SW480 (cell line): ENCODE measurements at regions not wholly inside any gene's neighbourhood (a gene's known extent, or its start where the extent isn't known, plus 50 kb on each side); places are given as distances from the start of the nearest gene placed in this dataset.
A peak's percentile ranks its signal among the peaks of the same experiment; 100 is the strongest.
"Not testable (repeated sequence)": the region's sequence is repeated elsewhere in the genome, so short reads cannot be mapped to it uniquely, and the experiment has no call there.

ENCODE experiments used
- DNase-seq: peaks from one replicate; pipeline ENCODE4 v3.0.0-alpha.2; 2016; ENCODE audit warnings: low spot score

DNA sequence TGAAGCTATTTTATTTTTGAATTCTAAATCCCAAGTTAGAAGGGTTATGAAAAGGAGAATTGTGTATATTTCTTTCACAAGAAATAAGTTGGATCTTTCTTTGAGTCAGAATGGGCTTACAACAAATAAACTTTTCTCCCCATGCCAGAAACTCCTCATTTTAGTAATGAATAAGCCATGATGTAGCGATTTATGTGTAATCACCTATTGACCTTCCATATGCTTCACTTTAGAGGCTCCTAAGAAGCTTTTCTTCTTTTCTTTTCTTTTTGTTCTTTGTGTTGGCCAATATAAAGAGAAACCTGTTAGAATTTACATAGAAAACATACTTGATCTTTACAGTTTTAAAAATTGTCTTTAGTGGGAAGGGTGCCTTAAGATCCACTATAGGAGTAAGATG lies 370.2 kb downstream of the UTRN start:
- no peak for DNase-seq

- no peak for DNase-seq
These were observed 372.6 kb downstream of the UTRN start for GRCh38 chr6:144657691-144658090.

DNA sequence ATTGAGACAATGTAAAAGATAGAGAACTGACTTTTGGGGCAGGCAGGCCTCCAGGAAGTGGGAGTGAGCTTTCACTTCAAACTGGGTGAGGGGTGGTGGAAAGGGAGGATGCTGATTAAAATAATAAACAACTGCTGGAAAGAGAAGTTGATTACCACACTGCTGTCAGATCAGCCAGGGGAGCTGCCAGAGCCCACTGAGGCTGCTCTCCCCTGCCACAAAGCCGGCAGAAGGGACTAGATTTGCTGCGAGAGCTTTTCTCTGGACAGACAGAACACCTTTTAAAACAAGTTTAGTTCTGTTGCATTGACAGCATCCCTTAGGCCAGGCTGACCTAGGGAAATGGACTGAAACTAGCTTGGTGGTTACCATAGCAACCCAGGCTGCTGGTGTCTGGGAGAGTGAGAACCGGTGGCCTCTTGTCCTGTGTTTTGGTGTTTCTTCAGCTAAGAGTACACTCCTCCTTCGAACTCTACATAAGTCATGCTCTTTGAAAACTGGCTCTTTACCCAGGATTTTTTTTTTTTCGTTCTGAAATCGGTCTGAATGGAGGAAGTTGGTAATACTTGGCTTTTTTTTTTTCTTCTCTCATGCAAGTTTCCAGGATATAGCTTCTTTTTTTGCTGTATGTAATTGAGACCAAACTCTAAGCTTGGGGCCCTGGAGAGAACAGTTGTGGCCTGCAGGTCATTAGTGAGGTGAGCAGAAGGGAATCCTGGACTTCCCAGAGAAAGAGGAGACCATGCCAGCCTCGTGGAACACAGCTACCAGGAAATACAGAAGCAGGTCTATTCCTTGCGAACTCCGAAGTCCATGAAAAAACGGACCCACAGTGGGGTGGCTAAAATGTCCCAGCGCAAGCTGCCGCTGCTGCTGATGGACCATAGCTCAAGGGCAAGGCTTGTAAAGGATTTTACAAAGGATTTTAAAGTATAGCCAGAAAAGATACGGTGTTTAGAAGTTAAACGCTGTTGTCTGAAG lies 374.4 kb downstream of the UTRN start:
- DNase-seq: no peak

DNA sequence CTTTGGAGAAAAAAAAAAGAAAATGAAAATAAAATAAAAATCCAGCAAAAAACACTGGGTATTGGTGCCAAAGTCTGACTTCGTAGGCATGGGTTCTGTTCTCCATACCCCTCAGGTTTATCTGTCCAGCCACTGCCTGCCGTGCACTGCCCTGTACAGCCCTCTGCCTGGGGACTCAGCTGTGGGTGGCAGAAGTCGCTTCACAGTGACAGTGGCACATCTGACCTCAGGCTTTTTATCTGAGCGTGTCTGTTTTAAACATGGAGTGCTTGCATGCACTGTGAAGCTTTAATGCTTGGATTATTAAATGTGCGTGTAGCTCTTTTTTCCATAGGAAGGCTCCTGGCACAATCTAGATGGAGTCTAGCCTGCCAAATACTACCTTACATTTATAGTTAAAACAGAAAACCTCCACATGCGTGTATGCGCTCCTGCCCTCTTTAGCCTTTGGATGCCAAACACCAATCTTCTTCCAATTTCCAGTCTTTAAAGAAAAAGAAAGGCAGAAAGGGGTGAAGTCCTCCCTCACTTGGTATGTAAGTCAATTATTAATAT lies 375.5 kb downstream of the UTRN start:
- no peak for DNase-seq

DNA sequence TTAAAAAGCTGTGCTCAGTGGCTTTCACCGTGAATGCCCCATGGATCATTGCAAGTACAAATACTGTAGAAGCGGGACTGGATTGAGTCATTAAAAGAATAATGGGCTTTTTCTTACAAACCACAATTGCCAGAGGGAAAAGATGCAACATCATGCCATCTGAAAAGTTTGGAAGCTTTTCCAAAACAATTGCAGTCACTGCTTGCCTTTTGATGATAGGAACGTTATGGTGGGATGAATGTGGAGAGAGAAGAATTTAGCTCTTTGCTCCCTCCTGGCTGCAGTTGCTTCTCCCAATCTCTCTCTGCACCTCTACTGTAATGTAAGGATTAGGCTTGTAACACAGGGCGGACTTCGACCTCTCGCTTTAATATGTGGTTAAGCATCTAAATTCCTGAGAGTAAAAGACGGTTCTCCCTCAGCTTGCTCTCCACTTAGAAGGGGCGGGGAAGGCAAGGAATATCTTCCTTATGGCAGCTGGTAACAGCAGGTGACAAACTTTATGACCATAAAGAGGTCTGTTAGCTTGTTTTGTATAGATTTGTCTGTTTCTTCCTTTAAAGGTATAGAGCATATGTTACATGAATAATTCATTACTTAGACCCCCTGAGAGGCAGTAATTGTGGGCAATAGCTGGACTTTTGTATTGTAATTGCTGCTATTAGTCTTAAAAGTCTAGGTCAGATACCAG lies 376.1 kb downstream of the UTRN start:
- peak; percentile 67 for DNase-seq

GRCh38 chr6:144662812-144663365 lies 377.8 kb downstream of the UTRN start:
- DNase-seq: no peak

- DNase-seq: no peak
These were observed 379.1 kb downstream of the UTRN start for GRCh38 chr6:144664281-144664680.

DNA sequence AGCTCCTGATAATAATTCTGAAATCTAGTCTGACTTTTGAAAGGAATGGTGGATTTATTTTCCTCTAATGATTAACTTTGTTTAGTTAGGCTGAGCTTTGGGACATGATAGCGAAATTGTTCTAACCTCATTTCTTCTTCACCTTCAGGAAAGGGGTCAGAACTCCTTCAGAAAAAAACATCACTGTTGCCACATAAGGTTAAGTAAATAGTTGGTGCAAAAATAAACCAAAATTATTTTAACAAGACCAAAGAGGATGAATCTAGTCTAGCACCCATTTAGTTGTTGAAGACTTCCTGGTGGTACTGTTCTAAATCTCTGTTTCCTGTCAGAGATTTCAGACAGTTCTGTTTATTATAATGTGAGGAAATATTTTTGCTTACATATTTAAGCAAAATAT lies 379.8 kb downstream of the UTRN start:
- DNase-seq: no peak

DNA sequence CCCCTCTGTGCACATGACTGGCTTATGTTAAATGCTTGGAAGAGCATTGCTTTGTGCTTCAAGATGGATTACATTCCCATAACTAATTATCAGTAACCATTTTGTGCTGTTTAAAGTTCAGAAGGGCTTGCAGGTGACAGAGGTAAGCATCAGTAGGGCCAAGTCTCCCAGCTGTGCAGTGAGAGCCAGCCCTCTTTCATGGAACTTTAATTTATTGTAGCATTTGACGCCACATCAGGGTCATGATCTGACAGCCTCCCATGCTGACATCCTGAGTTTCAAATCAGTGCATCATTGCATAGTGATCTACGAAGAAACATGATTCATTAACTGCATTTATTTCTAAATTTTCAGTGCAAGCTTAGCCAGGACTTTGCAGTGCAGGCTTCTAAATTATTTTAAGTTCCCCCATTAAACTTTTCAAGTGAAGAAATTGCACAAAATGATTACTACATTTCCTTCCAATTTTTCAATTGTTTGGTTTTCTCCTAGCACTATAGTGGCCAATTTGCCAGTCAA lies 380.9 kb downstream of the UTRN start:
- DNase-seq: no peak

DNA sequence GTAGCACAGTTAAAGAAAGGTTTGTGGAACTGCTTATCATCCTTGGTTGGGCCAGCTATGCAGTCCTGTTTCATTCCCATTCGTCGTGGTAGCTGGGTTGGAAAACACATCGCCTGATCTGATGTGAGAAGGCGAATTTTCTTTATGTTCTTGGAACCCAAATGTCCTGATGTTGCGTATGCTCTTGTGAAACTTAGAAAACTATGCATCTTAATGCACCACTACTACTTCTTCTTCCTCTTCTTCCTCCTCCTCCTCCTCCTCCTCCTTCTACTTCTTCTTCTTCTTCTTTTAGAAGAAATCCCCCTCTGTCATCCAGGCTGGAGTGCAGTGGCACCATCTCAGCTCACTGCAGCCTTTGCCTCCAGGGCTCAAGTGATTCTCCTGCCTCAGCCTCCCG lies 381.6 kb downstream of the UTRN start:
- no peak for DNase-seq

DNA sequence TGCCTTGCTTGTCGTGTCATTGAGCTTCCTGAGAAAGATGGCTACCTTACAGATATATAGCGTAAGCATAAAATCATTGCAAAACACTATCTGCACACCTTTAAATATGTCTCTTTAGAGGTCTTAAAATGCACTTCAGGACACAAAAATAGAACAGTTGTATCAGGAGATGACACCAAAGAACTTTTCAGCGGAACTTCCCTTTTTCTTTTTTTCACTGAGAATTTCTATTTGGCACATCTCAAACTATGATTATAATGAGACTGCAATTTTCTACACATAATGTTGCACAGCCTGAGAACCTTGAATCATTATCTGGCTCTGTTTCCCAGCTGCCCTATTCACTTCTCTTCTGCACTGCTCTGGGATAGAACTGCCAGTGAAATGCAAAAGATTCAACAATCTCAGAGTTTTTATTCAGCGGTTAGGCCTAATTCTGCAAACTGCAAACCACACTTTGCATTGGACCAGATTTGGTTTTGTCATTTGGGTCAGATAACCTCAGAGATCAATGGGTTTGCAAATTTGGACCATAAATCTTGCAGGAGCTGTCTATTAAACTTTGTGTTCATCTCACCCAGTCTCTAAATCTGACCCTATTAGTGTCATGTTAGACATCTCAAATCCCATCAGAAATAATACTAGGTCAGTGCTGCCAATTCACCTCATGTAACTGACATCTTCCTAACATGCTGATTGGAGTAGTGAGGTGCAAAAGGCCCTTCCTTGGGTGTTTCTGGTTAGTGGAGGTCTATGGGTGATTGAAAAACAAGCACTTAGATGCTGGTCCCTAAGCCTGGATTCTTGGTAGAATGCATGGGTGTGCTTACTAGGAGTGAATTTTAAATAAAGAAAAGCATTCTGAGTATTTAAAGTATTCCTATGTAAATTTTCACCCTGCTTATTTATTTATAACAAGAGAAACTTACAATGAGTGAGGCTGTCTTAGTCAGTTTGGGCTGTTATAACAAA lies 382.7 kb downstream of the UTRN start:
- no peak for DNase-seq

DNA sequence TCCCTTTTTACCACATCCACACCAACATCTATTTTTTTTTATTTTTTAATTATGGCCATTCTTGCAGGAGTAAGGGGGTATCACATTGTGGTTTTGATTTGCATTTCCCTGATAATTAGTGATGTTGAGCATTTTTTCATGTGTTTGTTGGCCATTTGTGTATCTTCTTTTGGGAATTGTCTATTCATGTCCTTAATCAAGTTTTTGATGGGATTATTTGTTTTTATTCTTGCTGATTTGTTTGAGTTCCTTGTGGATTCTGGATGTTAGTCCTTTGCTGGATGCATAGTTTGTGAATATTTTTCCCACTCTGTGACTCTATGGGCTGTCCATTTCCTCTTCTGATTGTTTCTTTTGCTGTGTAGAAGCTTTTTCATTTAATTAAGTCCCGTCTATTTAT lies 385.1 kb downstream of the UTRN start:
- DNase-seq: not testable (repeated sequence)

DNA sequence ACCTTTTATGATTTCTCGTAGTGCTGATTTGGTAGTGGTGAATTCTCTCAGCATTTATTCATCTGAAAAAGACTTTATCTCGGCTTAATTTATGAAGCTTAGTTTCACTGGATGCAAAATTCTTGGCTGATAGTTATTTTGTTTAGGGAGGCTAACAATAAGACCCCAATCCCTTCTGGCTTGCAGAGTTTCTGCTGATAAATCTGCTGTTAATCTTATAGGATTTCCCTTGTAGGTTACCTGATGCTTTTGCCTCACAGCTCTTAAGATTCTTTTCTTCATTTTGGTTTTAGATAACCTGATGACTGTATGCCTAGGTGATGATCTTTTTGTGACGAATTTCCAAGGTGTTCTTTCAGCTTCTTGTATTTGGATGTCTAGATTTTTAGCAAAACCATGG lies 388.7 kb downstream of the UTRN start:
- no peak for DNase-seq

DNA sequence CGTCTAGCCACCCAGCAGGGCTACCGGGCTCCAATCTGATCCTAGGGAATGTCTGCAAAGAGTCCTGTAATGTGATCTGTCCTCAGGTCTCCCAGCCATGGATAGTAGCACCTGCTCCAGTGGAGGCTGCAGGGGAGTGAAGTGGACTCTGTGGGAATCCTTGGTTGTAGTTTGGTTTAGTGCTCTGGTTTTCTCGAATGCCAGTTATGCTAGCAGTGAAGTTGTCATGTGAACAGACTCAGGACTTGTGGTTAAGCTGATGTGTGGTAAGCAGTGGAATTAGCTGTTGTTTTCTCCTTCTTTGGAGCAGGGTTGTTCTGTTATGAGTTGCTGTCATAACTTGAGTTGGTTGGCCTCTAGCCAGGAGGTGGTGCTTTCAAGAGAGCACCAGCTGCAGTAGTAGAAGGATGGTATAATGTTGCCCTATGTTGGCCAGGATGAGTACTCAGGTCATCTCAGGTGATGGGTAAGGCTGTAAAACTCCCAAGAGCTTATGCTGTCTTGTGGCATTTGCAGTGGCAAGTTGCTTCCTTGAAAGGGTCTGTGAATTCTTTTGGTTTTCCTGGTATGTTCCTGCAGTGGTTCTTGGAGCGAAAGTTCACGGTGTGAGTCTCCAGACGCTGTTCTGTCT lies 390.2 kb downstream of the UTRN start:
- no peak for DNase-seq

GRCh38 chr6:144676310-144676709 lies 391.2 kb downstream of the UTRN start:
- DNase-seq: not testable (repeated sequence)

DNA sequence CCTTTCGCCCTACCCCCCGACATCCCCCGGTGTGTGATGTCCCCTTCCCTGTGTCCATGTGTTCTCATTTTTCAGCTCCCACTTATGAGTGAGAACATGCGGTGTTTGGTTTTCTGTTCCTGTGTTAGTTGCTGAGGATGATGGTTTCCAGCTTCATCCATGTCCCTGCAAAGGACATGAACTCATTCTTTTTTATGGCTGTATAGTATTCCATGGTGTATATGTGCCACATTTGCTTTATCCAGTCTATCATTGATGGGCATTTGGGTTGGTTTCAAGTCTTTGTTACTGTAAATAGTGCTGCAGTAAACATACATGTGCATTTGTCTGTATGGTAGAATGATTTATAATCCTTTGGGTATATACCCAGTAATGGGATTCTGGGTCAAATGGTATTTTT lies 392.1 kb downstream of the UTRN start:
- DNase-seq: not testable (repeated sequence)

DNA sequence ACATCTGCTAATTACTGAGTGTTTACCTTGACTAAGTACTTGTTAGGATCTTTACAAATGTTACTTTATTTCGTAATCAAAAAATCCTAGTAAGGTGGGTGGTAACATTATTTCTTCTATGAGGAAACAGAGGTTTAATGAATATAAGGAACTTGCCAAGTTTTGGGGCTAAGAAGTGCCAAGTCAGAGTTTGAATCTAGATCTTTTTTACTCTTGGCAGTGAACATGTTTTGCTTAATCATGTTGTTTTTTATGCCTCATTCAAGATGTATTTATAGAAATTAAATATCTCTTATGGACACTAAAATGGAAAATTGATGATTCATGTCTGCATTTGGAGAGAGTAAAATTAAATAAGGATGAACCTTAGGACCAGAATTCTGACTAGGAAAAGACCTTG lies 393.7 kb downstream of the UTRN start:
- DNase-seq: no peak

- no peak for DNase-seq
These were observed 396.2 kb downstream of the UTRN start for GRCh38 chr6:144681334-144681733.

DNA sequence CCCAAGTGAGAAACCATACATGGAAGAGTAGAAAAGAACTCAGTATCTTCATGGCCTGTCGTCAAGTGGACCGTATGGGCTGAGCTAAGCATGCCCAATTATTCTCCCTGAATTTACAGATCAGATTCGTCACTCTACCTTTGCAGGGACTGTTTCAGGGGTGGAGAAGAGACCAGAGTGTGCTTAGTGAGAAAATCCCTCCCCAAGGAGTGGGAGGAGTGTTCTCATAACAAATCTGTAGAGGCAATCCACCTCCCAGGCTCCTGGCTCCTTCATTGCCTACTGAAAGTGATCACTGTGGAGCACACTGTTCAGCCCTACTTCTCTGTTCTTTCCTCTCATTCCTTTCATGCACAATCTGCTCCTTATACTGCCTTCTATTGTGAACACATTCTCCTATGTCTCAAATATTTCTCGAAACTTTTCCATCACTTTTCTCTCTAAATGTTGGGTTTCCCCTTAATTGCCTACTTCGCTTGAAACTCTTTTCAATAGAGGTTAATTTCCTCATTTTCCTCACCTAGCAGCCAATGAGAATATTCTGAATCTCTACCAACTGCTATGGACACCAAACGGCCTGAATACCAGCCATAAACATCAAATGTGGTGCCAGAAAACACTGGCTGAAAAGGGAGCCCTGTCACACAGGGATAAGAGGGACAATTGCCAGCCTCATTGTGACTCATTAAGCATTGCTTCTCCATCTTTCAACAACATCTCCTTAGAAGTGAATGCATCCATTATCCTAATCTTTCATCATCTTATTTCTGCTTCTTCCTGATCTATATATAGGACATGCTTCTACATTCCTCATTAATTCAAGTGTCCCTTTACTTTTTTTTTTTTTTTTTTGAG lies 398.3 kb downstream of the UTRN start:
- DNase-seq: no peak

DNA sequence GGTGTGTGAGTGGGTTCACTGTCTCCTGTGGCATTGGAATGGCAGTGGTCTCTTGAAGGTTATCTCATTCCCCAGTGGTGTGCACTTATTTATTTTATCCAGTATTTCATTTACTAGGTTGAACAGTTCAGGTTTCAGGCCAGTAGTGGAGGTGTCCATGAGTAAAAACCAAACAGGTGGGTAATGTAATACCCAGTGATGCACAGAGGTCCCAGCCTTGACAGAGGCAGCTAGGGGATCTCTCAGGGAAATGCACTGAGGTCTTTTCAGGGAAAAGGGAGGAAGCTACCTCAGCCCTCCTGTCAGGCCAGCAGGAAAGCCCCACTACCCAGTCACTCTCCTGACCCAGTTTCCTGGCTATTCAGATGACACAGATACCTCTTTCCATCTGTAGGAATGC lies 403.6 kb downstream of the UTRN start:
- no peak for DNase-seq
